ENCODE measurements at regions not wholly inside any gene's neighbourhood (a gene's known extent, or its start where the extent isn't known, plus 50 kb on each side); places are given as distances from the start of the nearest gene placed in this dataset.

DNA sequence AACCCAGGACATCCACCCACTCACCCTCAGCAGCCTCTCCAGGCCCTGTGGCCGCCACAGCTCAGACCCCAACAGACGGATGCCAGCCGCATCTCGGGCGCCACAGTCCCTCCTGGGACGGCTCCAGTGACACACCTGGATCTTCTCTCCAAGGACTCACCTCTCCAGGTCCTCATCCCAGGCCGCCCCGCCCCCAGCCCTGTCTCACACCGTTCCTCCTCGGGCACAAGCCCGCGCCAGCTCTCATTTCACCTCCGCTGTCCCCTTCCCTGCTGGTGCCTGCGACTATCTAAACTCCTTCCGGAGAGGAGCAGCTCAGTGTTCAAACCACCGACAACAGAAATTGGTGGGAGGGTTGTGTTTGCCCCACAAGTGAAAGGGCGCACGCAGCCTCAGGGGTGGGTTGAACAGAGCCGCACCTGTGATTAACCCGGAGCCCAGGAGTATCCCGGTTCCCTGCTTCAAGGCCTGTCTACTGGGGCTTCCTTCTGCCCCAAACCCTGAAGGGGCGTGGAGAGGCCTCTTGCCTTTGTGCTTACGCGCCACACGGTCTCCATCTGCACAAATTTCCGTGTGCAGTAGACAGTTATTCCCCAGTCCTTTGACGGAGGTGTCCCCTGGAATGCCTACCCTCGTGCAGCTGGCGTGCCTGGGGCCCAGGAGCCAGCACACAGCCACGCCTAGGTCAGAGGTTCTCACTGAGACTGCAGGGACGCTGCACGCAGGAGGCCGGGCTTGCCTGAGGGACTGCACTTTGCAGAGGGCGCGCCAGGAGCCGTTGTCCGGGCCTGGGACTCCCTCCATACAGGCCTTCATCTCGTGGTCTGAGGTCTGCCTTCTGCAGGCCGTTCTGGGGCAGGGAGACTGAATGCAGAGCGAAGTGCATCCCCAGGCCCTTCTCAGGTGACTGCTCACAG lies 232.7 kb downstream of the DLL1 start:
- WGBS (ENCODE audit: low lambda C conversion rate) = 67% methylated on average over 36 of the region's 40 CpGs
- H3K9me3 ChIP-seq = no peaks in the 10 kb centered on the region
- H3K4me3 ChIP-seq (ENCODE audit: low read depth in 2 of 2, low read length in 1 of 2) = no peak overlapping the region
- no peak overlapping the region for H3K9ac ChIP-seq
- no peaks in the 10 kb centered on the region; a peak in 1 of 4 replicates for H3K4me1 ChIP-seq (ENCODE audit: control insufficient read depth in 1 of 2, insufficient read depth in 2 of 2, low read depth in 1 of 2, low read length in 1 of 2)
- TF ChIP-seq SIN3A (IDR thresholded peaks at IDR 0.05; ENCODE audit: borderline replicate concordance, low read depth, low read length) = no peak
- TF ChIP-seq NRF1 (IDR thresholded peaks at IDR 0.05; ENCODE audit: low read depth, low read length) = no peak
- no peak for TF ChIP-seq ELF1 (IDR thresholded peaks at IDR 0.05)
- TF ChIP-seq, protein P1, sequence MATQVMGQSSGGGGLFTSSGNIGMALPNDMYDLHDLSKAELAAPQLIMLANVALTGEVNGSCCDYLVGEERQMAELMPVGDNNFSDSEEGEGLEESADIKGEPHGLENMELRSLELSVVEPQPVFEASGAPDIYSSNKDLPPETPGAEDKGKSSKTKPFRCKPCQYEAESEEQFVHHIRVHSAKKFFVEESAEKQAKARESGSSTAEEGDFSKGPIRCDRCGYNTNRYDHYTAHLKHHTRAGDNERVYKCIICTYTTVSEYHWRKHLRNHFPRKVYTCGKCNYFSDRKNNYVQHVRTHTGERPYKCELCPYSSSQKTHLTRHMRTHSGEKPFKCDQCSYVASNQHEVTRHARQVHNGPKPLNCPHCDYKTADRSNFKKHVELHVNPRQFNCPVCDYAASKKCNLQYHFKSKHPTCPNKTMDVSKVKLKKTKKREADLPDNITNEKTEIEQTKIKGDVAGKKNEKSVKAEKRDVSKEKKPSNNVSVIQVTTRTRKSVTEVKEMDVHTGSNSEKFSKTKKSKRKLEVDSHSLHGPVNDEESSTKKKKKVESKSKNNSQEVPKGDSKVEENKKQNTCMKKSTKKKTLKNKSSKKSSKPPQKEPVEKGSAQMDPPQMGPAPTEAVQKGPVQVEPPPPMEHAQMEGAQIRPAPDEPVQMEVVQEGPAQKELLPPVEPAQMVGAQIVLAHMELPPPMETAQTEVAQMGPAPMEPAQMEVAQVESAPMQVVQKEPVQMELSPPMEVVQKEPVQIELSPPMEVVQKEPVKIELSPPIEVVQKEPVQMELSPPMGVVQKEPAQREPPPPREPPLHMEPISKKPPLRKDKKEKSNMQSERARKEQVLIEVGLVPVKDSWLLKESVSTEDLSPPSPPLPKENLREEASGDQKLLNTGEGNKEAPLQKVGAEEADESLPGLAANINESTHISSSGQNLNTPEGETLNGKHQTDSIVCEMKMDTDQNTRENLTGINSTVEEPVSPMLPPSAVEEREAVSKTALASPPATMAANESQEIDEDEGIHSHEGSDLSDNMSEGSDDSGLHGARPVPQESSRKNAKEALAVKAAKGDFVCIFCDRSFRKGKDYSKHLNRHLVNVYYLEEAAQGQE (IDR thresholded peaks at IDR 0.05; ENCODE audit: low read depth, low read length) = no peak
- TF ChIP-seq, protein P2, sequence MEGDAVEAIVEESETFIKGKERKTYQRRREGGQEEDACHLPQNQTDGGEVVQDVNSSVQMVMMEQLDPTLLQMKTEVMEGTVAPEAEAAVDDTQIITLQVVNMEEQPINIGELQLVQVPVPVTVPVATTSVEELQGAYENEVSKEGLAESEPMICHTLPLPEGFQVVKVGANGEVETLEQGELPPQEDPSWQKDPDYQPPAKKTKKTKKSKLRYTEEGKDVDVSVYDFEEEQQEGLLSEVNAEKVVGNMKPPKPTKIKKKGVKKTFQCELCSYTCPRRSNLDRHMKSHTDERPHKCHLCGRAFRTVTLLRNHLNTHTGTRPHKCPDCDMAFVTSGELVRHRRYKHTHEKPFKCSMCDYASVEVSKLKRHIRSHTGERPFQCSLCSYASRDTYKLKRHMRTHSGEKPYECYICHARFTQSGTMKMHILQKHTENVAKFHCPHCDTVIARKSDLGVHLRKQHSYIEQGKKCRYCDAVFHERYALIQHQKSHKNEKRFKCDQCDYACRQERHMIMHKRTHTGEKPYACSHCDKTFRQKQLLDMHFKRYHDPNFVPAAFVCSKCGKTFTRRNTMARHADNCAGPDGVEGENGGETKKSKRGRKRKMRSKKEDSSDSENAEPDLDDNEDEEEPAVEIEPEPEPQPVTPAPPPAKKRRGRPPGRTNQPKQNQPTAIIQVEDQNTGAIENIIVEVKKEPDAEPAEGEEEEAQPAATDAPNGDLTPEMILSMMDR (IDR thresholded peaks at IDR 0.05) = no peak
- no peak for TF ChIP-seq TCF12 (IDR thresholded peaks at IDR 0.05)
- no peak for TF ChIP-seq NFIC (IDR thresholded peaks at IDR 0.05; ENCODE audit: borderline replicate concordance)
- H3K4me2 ChIP-seq = no peak overlapping the region
- no peaks in the 10 kb centered on the region for H3K36me3 ChIP-seq (replicated peaks in 1 of 2; ENCODE audit: control insufficient read depth in 1 of 2, insufficient read depth in 2 of 2, low read length in 1 of 2)
- H3K27ac ChIP-seq (ENCODE audit: low read depth in 2 of 2, low read length in 1 of 2) = no peak overlapping the region
- no peak overlapping the region for H2AFZ ChIP-seq (ENCODE audit: low read depth)
- POLR2A ChIA-PET = no interaction called here
- H4K20me1 ChIP-seq (ENCODE audit: insufficient read depth) = no peaks in the 10 kb centered on the region
- DNase-seq = no peak
- H3F3A ChIP-seq (replicated peaks; ENCODE audit: insufficient read depth) = no peaks in the 10 kb centered on the region
- no peaks in the 10 kb centered on the region for H3K9me2 ChIP-seq
- H3K79me2 ChIP-seq (ENCODE audit: insufficient read depth) = no peaks in the 10 kb centered on the region
- CTCF ChIA-PET = no interaction called here
- H3K27me3 ChIP-seq (ENCODE audit: insufficient read depth) = no peaks in the 10 kb centered on the region

DNA sequence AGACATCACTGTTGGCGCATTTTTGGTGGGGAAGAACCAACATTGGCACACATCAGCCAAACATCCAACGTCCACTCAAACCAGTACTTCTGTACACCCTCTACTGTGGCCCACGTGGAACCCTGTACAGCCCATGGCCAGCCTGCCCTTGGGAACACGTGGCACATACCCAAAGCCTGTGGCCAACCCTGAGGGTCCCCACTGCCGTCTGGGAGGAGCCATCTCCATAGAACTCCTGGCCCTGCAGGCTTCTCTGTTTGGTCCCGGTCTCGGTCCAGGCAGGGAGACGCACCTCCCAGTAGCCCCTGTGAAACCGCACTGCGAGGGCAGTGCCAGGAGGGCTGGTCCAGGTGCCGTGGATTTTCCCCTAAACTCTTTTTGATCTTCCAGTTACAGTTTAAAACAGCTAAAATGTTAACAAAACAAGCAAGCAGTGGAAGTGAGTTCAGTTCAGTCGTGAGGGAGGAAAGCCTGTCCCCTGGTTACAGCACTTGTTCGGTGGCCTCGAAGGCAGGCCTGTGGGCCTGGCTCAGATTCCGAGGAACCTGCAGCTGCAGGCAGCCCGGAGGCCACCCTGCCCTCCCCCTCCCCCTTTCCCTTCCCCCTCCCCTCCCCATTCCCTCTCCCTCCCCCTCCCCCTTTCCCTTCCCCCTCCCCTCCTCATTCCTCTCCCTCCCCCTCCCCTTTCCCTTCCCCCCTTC lies 233.7 kb downstream of the DLL1 start:
- no peak overlapping the region for H3K4me3 ChIP-seq (ENCODE audit: low read depth in 2 of 2, low read length in 1 of 2)
- ChIA-PET CTCF (no interaction called here), POLR2A (no interaction called here)
- H4K20me1 ChIP-seq (ENCODE audit: insufficient read depth) = no peaks in the 10 kb centered on the region
- no peaks in the 10 kb centered on the region for H3K36me3 ChIP-seq (replicated peaks in 1 of 2; ENCODE audit: control insufficient read depth in 1 of 2, insufficient read depth in 2 of 2, low read length in 1 of 2)
- H3K27me3 ChIP-seq (ENCODE audit: insufficient read depth) = no peaks in the 10 kb centered on the region
- no peaks in the 10 kb centered on the region for H3K9me2 ChIP-seq
- no peaks in the 10 kb centered on the region for H3F3A ChIP-seq (replicated peaks; ENCODE audit: insufficient read depth)
- no peak overlapping the region for H3K9ac ChIP-seq
- H3K9me3 ChIP-seq = no peaks in the 10 kb centered on the region
- H3K79me2 ChIP-seq (ENCODE audit: insufficient read depth) = no peaks in the 10 kb centered on the region
- no peaks in the 10 kb centered on the region; a peak in 1 of 4 replicates for H3K4me1 ChIP-seq (ENCODE audit: control insufficient read depth in 1 of 2, insufficient read depth in 2 of 2, low read depth in 1 of 2, low read length in 1 of 2)
- no peak for DNase-seq
- no peak overlapping the region for H2AFZ ChIP-seq (ENCODE audit: low read depth)
- no peak overlapping the region for H3K4me2 ChIP-seq
- H3K27ac ChIP-seq (ENCODE audit: low read depth in 2 of 2, low read length in 1 of 2) = no peak overlapping the region
- no peak for TF ChIP-seq TCF12 (IDR thresholded peaks at IDR 0.05)
- no peak for TF ChIP-seq TEAD4 (IDR thresholded peaks at IDR 0.05; ENCODE audit: borderline replicate concordance, insufficient read depth)
- TF ChIP-seq FOXJ3 (CRISPR knock-in tag; IDR thresholded peaks at IDR 0.05) = no peak
- TF ChIP-seq JUND (IDR thresholded peaks at IDR 0.05) = no peak
- TF ChIP-seq, protein P1 (IDR thresholded peaks at IDR 0.05; ENCODE audit: low read depth, low read length) = no peak
- no peak for TF ChIP-seq CHD2 (IDR thresholded peaks at IDR 0.05; ENCODE audit: low read length, partially characterized antibody)
- 54% methylated on average over 15 of the region's 16 CpGs for WGBS (ENCODE audit: low lambda C conversion rate)

All from SK-N-SH (cell line).